SKM-1 treated with dmso at 0.1 percent for 144 hours (cell line): ENCODE measurements at regions not wholly inside any gene's neighbourhood (a gene's known extent, or its start where the extent isn't known, plus 50 kb on each side); places are given as distances from the start of the nearest gene placed in this dataset.
A peak's percentile ranks its signal among the peaks of the same experiment; 100 is the strongest.
"Not testable (repeated sequence)": the region's sequence is repeated elsewhere in the genome, so short reads cannot be mapped to it uniquely, and the experiment has no call there.

ENCODE experiments used
- DNase-seq: peaks from one replicate; lab custom pipeline; 2025; ENCODE audit not compliant: unreplicated experiment; lab: John Stamatoyannopoulos, UW

DNA sequence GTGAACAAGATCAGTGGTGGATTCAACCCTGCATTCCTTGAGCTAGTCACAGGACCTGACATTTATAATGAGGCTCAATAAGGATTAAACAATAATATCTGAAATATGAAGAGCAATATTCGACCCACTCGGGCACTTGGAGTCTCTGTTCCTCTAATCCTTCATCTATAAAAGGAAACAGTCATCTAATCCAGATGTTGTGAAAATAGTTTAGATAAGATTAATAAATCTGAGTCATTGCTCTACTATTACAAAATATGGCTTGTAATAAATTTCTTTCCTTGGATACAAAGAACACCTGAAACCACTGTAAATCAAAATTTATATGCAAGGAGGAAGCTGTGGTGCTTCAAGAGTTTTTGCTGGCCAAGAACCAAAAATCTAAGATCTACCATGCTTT, 846.9 kb upstream of the ACVR2A start:
- no peak for DNase-seq

DNA sequence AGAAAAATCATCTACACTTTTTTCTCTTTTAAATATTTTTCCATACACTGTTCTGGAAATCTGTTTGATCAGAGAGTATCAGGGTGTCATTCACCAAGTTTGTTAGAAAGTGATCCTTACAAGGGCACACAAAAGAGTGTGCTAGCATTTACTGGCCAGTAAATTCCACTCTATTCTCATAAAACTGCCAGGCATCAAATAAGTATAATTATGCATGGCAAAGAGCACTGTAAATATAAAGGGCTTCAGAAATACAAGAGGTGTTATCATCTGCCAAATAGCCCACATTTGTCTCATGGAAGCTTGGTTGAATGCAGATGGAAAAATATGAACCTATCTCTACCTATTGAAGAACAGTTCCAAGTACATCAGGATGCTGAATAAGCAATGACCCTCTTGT, 847.3 kb upstream of the ACVR2A start:
- no peak for DNase-seq

DNA sequence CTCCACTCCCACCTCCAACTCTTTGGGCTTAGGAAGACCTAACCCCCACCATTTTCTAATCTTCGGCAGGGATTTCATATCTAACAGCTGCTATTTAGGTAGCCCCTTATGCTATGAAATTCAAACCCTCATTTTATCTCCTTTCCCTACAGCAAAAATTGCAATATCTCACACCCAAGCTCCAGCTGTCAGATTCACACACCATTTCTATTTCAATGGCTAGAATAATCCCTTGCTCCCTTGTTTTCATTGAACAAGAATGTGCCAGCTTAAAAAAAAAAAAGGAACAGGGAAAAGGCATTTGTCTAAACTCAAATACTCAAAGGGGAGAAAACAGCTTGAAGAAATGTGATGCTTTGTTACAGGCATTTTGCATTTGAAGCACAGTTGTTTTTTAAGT, 850.6 kb upstream of the ACVR2A start:
- no peak for DNase-seq

DNA sequence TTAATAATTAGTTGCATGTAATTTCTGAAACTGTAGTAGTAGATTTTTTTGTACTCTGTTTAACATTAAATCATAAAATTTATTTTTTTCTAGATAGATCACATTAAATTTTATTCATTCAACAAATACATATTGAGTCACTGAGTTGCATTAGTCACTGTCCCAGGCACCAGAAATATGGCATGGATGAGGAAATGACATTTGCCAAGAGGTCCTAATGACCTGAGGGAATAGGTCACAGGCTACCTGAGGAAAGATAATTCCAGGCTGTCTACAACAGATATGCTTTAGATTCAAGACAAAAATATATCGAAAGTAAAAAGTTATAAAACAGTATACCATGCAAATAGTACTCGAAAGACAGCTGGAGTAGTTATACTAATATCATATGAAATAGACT, 852.4 kb upstream of the ACVR2A start:
- no peak for DNase-seq

DNA sequence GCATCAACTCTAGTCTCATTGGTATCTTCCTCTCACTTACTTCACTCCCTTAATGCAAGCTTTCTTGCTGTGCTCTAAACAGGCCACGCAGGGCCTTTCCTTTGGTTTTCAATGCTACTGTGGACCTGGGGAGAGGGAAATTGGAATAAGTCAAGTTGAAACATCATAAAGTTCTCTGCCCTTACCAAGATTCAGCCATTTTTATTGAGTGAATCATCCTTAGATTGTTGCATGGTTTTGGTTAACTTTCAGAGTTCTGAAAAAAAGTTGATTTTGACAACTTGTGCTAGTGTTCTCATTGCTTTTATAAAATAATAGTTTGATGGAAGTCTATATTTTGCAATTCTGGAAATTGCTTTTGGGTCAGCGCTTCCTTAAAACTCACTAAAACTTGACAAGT, 852.8 kb upstream of the ACVR2A start:
- DNase-seq, result no peak

DNA sequence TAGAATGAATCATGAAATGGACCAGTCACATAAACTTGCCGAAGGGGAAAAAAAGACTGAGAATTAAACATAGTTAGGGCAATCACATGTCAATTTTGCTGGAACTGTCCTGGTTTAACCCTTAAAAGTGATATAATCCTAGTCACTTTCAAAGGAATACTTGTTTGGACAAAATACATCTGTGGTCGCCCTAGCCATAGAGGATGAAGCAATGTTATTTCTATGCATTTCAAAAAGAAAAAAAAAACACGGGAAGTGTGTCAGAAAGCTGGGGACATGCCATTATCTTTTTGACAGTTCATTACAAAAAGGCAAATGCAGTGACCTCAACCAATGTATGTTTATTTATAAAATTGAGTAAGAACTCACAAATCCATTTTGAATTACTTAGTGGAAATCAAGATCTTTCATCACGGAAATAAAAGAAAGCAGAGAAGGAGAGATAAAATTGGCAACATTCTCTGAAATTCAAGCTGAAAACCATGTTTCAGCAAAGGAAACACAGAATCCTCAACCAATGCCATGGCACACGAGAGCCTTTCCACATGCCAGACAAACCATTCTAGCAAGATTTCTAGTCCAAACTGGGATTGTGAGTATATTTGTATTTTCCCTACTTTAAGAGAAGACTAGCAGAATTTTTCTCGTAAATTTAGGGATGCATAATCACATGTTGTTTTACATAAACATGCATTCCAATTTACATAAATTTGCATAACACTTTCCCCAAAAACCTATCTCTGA, 854.3 kb upstream of the ACVR2A start:
- no peak for DNase-seq

DNA sequence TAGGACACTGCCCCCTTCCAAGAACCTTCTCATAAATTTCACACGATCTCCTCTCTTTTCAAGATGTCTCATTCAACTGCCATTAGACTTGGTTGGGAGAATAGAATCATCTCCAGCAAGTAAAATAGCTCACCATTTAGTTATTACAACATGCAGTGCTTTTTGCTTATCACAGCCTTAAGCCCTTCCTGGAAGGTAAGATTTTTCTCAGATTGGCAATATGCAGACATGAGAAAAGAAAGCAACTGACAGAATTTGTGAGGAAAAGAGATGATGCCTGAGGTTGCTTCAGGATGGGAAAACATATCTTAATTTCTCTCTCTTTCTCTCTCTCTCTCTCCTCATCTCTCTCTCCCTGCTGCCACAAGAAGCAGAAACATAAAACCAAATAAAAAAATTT, 855.1 kb upstream of the ACVR2A start:
- no peak for DNase-seq

DNA sequence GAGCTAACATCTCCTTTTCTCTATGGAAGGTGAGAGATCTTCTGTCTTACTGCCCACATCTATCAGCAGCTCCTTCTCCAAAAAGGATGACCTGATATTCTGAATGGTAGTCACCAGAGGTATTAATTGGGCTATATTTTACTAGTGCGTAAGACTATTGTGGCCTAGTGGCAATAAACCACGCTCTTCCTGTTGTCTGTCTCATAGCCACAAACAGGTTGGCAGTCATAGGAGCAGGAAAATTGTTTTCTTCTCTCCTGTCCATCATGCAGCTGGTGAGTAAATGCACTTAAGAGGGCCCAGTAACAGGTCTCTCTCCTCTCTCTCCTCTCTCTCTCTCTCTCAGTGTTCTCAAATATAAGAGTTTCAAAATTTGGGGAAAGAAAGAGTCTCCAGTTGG, 856.8 kb upstream of the ACVR2A start:
- DNase-seq, result no peak

DNA sequence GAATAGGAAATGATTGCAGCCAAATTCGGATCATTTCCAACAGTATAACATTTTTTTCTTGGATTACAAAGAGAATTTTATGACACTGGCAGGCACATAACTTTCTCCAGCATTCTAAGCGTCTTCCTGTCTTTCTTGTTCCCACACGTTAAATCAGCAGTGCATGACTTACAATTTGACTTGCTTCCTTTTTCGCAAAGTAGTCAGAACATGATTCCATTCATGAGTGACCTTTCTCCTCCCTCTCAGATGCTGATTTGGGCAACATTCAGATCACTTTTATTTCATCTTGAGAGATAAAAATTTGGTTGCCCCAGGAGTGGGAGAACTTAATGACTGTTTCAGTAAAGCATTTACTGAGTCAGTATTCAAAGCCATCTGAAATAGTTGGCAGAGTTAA, 858.7 kb upstream of the ACVR2A start:
- DNase-seq, result no peak

DNA sequence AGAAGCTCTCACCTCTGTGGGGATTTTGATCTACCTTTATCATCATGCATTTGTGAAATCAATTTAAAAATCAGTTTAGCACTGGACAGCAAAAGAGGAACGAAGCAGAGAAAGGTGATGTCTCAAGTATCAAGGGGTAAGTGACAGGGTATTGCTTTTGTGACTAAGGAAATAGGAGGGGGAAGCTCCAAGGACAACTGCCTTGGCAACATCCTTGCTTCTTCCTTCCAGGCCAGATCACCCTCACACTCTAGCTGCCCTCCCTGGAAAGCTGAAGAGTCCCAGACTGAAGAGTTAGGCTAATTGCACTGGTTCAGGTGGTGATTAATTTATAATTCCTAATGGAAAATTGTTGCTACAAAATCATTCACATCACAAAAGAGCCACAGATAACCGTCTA, 859.1 kb upstream of the ACVR2A start:
- DNase-seq, result no peak

DNA sequence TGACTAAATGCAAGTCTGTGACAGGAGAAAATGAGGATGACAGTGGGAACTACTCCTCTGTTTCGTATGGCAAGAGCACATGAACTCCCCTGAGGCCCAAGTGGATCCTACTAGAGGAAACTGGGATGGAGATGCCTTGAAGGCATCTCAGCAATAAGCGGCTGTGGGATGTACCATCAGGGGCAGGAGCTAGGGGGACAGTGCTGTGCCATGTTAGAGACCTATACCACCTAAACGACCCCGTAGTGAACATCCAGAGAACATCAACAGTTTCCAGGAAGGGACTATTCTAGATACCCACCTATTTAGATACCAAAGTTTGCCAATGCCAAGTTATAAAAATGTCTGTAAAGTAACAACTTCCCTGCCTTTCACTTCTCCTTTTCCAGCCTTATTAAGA, 860.8 kb upstream of the ACVR2A start:
- DNase-seq, result no peak

DNA sequence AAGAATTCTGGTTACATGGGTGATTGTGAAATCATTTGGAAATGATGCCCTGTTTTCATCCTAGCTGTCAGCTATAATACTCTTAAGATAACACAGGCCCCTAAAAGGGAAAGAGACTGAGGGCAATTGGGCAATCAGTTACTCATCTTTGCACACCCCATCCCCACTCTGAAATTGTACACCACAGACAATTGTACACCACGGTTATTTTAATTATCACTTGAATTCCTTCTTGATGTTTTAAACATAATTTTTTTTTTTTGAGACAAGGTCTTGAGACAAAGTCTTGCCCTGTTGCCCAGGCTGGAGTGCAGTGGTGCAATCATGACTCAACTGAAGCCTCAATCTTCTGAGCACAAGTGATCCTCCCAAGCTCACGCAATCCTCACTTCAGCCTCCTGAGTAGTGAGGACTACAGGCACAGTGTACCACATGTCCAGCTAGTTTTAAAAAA, 862.4 kb upstream of the ACVR2A start:
- DNase-seq, result peak; percentile 43

DNA sequence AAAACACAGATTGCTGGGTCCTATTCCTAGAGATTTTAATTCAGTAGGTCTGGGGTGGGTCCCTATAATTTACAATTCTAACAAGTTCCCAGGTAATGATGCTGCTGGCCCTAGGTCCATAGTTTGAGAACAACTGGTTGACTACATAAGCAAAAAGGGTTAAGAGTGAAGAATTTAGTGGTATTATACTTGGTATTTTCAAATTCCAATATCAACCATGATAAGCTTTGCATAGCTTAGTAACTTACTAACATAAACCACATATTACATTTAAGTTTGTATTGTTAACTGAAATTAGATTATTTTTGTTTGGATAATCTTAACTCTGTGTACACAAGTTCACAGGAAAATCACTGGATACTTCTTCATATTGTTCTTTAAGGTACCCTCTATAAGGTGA, 862.9 kb upstream of the ACVR2A start:
- no peak for DNase-seq

DNA sequence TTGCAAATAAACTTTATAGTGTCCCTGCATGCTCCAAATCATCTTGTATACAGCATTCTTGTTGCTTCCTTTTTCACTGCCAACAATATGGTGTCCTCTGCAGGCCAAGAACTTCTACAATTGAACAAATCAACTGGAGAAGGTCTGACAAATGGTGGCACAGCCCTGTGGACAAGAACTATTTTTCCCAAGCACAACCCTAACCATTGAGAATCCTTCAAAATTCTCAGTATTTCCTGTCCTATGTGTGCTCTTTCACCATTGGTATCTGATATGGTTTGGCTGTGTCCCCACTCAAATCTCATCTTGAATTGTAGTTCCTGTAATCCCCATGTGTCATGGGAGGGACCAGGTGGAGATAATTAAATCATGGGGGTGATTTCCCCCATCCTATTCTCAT, 865.1 kb upstream of the ACVR2A start:
- no peak for DNase-seq

DNA sequence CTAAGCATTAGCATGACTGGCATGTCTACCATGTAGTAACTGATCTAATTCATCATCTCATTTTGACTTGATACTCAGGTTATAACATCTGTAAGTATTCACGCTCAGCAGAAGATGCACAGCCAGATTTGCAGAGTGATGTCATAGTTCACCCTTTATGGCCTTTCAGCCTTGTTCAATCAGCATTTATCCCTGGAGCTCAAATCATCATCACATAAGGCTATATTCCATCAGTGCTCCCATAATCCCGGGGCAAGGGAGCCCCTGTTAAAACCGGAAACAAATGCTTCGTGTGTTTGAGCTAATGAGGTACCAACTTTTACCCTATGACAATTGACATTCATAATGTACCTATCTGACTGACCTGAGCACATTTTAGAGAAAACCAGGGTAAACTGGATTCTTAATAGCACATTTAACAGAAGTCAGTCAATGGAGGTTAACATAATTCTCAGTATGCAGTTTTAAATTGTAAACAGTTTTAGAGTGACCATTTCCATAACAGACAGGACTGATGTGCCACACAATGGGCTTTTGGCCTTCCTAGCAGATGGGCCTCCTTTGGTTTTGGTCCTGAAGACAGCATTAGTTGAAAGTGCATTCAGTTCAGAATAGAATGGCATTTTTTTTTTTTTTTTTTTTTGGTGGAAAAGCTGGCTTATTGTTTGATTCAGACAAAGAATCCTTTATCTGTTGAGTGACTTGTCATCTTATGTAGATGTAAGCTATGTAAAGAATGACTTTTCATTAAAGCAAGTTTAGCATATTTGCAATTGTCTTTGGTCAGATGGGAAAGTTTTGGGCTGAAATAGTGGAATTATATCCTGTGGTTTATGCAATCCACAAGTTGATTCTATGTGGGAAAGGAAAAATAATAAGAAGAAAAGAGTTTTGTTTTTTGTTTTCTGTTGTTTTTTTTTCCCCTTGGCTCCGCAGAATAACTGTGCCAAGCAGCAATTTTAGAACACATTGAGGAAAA, 866.0 kb upstream of the ACVR2A start:
- no peak for DNase-seq

DNA sequence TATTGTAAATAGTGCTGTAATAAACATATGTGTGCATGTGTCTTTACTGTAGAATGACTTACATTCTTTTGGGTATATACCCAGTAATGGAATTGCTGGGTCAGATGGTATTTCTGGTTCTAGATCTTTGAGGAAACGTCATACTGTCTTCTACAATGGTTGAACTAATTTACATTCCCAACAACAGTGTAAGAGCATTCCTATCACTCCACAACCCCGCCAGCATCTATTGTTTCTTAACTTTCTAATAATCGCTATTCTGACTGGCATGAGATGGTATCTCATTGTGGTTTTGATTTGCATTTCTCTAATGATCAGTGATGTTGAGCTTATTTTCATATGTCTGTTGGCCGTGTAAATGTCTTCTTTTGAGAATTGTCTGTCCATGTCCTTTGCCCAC, 873.8 kb upstream of the ACVR2A start:
- not testable (repeated sequence) for DNase-seq

DNA sequence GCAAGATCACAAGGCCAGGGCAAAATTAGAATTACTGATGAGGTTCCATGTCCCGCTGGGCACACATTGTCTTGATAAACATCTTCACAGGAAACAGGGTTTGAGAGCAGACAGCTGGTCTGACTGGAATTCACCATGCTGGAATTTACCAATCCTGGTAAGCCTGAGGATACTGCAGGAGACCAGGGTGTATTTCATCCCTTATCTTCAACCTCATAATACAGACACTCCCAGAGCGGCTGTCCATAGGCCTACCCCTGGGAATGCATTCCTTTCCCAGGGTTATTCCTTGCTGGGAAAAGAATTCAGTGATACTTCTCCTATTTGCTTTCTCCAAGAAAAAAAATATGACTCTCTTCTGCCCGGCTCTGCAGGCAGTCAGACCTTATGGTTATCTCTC, 875.1 kb upstream of the ACVR2A start:
- not testable (repeated sequence) for DNase-seq

DNA sequence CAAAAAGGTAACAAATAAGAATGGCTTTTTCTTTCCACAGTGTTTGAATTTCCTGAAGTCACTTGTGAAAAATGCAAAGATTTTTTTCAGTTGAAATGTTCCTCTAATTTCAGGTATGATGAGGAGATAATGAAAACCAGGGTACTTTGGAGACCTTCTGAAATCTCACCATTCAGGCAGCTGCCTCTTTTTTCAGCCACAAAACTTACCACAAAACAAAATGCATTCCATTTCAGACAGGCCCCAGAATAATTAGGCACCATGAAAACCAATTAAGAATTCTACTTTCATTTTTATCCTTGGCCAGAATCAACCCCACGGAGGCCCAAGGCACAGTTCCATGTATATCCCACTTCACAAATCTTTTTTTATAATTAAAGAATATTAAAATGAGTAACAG, 880.3 kb upstream of the ACVR2A start:
- DNase-seq, result no peak

DNA sequence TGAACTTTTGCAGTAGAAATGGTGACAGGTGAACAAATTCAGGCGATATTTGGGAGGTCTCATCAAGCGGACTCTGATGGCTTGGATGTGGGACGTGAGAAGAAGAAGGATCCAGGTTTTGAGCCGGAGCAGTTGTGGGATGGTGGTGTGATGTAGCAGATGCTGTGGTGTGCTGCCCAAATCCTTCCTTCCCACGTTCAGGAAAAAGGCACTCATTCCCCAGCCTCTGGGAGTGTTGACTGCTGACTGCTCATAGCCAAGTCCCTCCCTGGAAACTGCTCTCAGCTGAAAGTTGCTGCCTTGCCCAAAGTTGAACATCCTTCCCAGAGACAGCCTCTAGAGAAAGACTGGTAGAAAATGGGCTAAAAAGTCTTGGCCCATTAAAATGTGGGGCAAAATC, 890.3 kb upstream of the ACVR2A start:
- no peak for DNase-seq

DNA sequence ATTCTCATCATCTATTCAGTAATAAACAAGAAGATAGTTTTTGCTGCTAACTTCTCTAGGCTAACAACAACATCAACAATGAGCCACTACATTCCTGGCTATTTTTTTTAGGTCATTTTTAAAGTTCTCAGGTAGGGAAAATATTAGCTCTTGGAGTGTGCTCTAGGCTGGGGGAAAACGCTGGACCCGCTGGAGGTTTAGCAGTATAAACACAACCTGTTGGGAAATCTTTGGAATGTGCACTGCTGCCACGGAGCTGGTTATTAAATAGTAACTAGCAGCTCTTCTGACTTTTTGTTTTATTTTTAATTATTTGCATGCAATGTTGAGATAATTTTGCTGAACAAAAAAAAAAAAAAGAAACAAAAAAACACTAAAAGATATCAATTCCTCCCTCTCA, 892.1 kb upstream of the ACVR2A start:
- DNase-seq, result no peak

DNA sequence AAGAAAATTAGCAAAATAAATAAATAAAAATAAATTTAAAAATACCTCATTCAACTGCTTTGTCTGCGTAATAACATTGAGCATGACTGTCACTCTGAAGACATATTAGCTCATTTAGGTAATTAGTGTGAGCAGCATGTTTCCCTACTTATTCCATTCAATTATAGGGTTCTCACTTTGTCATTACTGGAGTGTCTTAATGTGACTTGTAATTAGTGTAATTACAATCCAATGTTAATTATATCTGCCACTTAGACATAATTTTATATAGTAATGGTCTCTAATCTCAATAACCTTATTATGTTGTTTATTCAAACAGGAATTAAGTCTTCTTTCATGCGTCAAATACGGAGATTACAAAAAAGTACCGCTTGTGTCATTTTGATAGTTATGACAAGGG, 893.9 kb upstream of the ACVR2A start:
- no peak for DNase-seq

DNA sequence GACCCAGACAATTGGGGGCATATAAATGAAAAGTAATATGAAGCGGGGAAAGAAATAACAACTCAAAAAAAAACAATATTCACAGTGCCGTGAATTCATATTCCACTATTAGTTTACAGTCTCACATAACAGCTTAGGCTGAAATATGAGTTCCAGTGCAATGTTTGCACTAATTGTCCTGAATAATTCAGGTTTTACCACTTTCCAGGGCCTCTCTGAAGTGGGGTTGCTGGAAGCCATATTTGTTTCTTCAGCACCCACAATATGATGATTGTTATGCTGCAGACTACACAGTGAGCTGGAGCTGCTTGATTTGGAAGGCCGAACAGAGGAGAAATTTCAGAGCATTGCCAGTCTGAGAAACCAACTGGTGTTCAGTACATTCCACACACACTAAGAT, 894.5 kb upstream of the ACVR2A start:
- DNase-seq, result no peak
